SK-N-SH treated with all-trans-retinoic acid at 6 μM for 48 hours (cell line): ENCODE measurements at regions not wholly inside any gene's neighbourhood (a gene's known extent, or its start where the extent isn't known, plus 50 kb on each side); places are given as distances from the start of the nearest gene placed in this dataset.
"Not testable (repeated sequence)": the region's sequence is repeated elsewhere in the genome, so short reads cannot be mapped to it uniquely, and the experiment has no call there.

ENCODE experiments used
- ATAC-seq: fragments of 200-7000 bp; cut with Tn5 transposase; 3 replicates; pipeline ENCODE4 v1.9.1; 2020; ENCODE audit warnings: mild to moderate bottlenecking, moderate library complexity
- BACH2 ChIP-seq: fragments of 250-450 bp; sonication (Bioruptor Pico); IDR thresholded peaks from 2 replicates; pipeline ENCODE4 v1.9.0; 2021; ENCODE audit warnings: mild to moderate bottlenecking, borderline replicate concordance
- CREB5 ChIP-seq: fragments of 250-450 bp; sonication (Bioruptor Pico); IDR thresholded peaks from 2 replicates; pipeline ENCODE4 v1.5.1; 2020; ENCODE audit warnings: low read depth, mild to moderate bottlenecking, moderate library complexity
- CSRNP3 ChIP-seq: fragments of 250-450 bp; sonication (Bioruptor Pico); IDR thresholded peaks from 2 replicates; pipeline ENCODE4 v1.5.1; 2021; ENCODE audit warnings: mild to moderate bottlenecking, moderate library complexity
- GLIS3 ChIP-seq: fragments of 250-450 bp; sonication (Bioruptor Pico); IDR thresholded peaks from 2 replicates; pipeline ENCODE4 v1.5.0; 2020; ENCODE audit warnings: mild to moderate bottlenecking, moderate library complexity
- OSR1 ChIP-seq: fragments of 250-450 bp; sonication (Bioruptor Pico); IDR thresholded peaks from 2 replicates; pipeline ENCODE4 v1.8.0; 2022; ENCODE audit warnings: moderate library complexity, mild to moderate bottlenecking, inconsistent platforms
- POU6F1 ChIP-seq: fragments of 250-450 bp; sonication (Bioruptor Pico); IDR thresholded peaks from 2 replicates; pipeline ENCODE4 v1.8.0; 2021; ENCODE audit warnings: low read depth, mild to moderate bottlenecking, moderate library complexity, borderline replicate concordance
- RARB ChIP-seq: fragments of 250-450 bp; sonication (Bioruptor Pico); IDR thresholded peaks from 2 replicates; pipeline ENCODE4 v1.8.0; 2021; ENCODE audit warnings: mild to moderate bottlenecking, moderate library complexity
- TCF4 ChIP-seq: fragments of 250-450 bp; sonication (Bioruptor Pico); IDR thresholded peaks from 2 replicates; pipeline ENCODE4 v1.8.0; 2021; ENCODE audit warnings: mild to moderate bottlenecking, moderate library complexity, borderline replicate concordance
- TSHZ2 ChIP-seq: fragments of 250-450 bp; sonication (Bioruptor Pico); IDR thresholded peaks from 2 replicates; pipeline ENCODE4 v1.5.0; 2020; ENCODE audit warnings: mild to moderate bottlenecking, moderate library complexity
- ZC3H10 ChIP-seq: fragments of 250-450 bp; sonication (Bioruptor Pico); IDR thresholded peaks from 2 replicates; pipeline ENCODE4 v1.5.1; 2021; ENCODE audit warnings: mild to moderate bottlenecking, moderate library complexity
- ZFP3 ChIP-seq: fragments of 250-450 bp; sonication (Bioruptor Pico); IDR thresholded peaks from 2 replicates; pipeline ENCODE4 v1.5.0; 2020; ENCODE audit warnings: mild to moderate bottlenecking, moderate library complexity
- ZFP30 ChIP-seq: fragments of 450-650 bp; formaldehyde crosslinking; IDR thresholded peaks from 2 replicates; pipeline ENCODE4 v1.5.0; 2022; ENCODE audit warnings: mild to moderate bottlenecking, moderate library complexity
- ZNF565 ChIP-seq: fragments of 450-650 bp; formaldehyde crosslinking; conservative IDR thresholded peaks from 2 replicates; pipeline ENCODE4 v1.5.0; 2020; ENCODE audit warnings: low read depth, mild to moderate bottlenecking, moderate library complexity
- ZNF70 ChIP-seq: fragments of 450-650 bp; formaldehyde crosslinking; IDR thresholded peaks from 2 replicates; pipeline ENCODE4 v1.5.0; 2020; ENCODE audit warnings: mild to moderate bottlenecking, moderate library complexity
- ZNF8 ChIP-seq: fragments of 450-650 bp; formaldehyde crosslinking; IDR thresholded peaks from 2 replicates; pipeline ENCODE4 v1.5.0; 2020; ENCODE audit warnings: mild to moderate bottlenecking, moderate library complexity
- TF ChIP-seq, protein P1 (sequence below): fragments of 250-450 bp; sonication (Bioruptor Pico); IDR thresholded peaks from 2 replicates; pipeline ENCODE4 v1.8.0; 2020; ENCODE audit warnings: mild to moderate bottlenecking, moderate library complexity, borderline replicate concordance

GRCh38 chr14:104307246-104307626 is 168.8 kb downstream of the KIF26A start:
- no peak for ATAC-seq
- TF ChIP-seq ZNF565 (CRISPR knock-in tag) (no peak), ZFP30 (no peak), ZFP3 (CRISPR knock-in tag) (no peak), ZNF8 (CRISPR knock-in tag) (no peak), TSHZ2 (CRISPR knock-in tag) (no peak), CREB5 (CRISPR knock-in tag) (no peak), ZC3H10 (CRISPR knock-in tag) (no peak), OSR1 (no peak)

DNA sequence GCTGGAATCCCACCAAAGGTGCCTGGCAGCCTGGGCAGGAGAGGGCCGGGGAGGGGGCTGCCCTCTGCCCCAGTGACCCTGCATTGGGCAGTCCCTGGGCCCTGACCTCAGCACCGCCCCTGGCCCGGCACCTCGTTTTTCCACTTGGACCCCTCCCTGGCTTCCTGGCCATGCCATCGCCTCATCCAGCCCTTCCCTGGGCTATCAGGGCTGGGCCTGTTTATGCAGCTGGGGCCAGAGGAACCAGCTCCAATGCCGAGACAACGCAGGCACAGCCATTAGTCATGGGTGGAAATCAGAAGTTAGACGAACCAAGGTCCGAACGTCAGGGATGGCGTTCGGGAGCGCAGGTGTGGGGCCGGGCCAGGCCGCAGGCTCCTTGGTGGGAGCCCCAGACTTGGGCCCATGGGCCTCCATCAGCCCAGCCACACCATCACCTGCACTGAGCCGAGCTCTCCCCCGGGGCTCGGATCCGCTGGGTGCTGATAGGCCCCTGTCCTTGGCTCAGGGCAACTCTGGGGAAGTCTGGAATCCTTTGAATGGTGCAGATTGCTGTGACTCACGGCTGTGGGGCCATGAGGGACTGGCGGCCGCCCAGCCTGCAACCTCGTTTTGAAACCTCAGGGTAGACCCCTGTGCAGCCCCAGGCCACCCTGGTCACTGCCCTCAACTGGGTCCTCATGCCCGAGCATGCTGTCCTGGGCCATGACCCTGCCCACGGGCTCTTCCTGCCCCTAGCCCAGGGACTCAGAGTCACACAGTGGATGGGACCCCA is 169.4 kb downstream of the KIF26A start:
- TF ChIP-seq ZFP3 (CRISPR knock-in tag) (no peak), TSHZ2 (CRISPR knock-in tag) (no peak), BACH2 (CRISPR knock-in tag) (no peak), CSRNP3 (CRISPR knock-in tag) (no peak)
- ATAC-seq, result no peak

DNA sequence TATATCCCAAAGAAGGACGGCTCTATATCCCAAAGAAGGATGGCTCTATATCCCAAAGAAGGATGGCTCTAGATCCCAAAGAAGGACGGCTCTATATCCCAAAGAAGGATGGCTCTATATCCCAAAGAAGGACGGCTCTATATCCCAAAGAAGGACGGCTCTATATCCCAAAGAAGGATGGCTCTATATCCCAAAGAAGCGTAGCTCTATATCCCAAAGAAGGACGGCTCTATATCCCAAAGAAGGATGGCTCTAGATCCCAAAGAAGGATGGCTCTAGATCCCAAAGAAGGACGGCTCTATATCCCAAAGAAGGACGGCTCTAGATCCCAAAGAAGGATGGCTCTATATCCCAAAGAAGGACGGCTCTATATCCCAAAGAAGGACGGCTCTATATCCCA is 170.1 kb downstream of the KIF26A start:
- not testable (repeated sequence) for ATAC-seq

- ATAC-seq, result no peak
- no peak for TF ChIP-seq GLIS3 (CRISPR knock-in tag)
- TF ChIP-seq, protein P1, sequence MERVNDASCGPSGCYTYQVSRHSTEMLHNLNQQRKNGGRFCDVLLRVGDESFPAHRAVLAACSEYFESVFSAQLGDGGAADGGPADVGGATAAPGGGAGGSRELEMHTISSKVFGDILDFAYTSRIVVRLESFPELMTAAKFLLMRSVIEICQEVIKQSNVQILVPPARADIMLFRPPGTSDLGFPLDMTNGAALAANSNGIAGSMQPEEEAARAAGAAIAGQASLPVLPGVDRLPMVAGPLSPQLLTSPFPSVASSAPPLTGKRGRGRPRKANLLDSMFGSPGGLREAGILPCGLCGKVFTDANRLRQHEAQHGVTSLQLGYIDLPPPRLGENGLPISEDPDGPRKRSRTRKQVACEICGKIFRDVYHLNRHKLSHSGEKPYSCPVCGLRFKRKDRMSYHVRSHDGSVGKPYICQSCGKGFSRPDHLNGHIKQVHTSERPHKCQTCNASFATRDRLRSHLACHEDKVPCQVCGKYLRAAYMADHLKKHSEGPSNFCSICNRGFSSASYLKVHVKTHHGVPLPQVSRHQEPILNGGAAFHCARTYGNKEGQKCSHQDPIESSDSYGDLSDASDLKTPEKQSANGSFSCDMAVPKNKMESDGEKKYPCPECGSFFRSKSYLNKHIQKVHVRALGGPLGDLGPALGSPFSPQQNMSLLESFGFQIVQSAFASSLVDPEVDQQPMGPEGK (CRISPR knock-in tag), result no peak
- no peak for TF ChIP-seq ZC3H10 (CRISPR knock-in tag)
- no peak for TF ChIP-seq RARB
- TF ChIP-seq ZNF70, result no peak
- TF ChIP-seq ZNF8 (CRISPR knock-in tag), result no peak
- TF ChIP-seq OSR1, result no peak
- TF ChIP-seq TSHZ2 (CRISPR knock-in tag), result no peak
- TF ChIP-seq POU6F1 (CRISPR knock-in tag), result no peak
- TF ChIP-seq ZFP30, result no peak
- no peak for TF ChIP-seq ZNF565 (CRISPR knock-in tag)
- no peak for TF ChIP-seq BACH2 (CRISPR knock-in tag)
- no peak for TF ChIP-seq ZFP3 (CRISPR knock-in tag)
- no peak for TF ChIP-seq TCF4 (CRISPR knock-in tag)
Observed at GRCh38 chr14:104309657-104310369, 171.4 kb downstream of the KIF26A start.
